ENCODE measurements at regions not wholly inside any gene's neighbourhood (a gene's known extent, or its start where the extent isn't known, plus 50 kb on each side); places are given as distances from the start of the nearest gene placed in this dataset.

DNA sequence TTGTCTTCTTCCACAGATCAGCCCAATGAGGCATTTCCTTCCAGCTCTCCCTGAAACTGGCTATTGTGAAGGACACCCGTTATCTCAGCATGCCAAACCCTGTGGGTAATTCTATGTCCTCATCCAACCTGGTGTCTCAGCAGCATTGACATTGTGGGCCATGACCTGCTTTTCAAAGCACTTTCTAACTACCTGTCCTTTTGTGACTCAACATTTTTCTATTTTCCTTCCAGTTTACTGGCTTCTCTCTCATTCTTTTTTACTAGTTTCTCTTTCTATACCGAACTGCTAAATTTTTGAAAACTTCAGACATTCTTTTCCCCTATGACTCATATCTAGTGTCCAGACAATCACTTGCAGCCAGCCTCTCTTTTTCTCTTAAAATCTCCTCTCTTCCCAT is 136.4 kb upstream of the HTR2A start:
- TF ChIP-seq, protein P1, sequence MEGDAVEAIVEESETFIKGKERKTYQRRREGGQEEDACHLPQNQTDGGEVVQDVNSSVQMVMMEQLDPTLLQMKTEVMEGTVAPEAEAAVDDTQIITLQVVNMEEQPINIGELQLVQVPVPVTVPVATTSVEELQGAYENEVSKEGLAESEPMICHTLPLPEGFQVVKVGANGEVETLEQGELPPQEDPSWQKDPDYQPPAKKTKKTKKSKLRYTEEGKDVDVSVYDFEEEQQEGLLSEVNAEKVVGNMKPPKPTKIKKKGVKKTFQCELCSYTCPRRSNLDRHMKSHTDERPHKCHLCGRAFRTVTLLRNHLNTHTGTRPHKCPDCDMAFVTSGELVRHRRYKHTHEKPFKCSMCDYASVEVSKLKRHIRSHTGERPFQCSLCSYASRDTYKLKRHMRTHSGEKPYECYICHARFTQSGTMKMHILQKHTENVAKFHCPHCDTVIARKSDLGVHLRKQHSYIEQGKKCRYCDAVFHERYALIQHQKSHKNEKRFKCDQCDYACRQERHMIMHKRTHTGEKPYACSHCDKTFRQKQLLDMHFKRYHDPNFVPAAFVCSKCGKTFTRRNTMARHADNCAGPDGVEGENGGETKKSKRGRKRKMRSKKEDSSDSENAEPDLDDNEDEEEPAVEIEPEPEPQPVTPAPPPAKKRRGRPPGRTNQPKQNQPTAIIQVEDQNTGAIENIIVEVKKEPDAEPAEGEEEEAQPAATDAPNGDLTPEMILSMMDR (IDR thresholded peaks at IDR 0.05): no peak
- no peak for TF ChIP-seq POLR2A (IDR thresholded peaks at IDR 0.05)
